ENCODE measurements at regions not wholly inside any gene's neighbourhood (a gene's known extent, or its start where the extent isn't known, plus 50 kb on each side); places are given as distances from the start of the nearest gene placed in this dataset.

DNA sequence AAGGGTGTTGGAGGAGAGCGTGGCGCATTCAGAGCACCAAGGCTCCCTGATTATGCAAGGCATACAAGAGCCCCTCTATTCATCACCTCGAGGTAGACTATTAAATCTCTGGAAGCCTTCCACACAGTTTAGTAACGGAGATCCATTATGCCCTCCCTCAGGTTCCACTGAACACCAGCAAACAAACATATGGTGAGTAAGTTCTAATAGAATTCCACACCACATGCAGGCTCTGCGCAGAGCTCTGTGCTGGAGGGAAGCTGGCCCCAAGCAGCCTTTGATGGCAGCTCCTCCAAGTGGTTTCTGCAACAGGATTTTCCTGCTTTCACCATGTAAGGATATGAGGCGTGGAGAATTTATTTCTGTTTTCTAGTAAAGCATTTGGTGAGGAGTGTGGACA, 238.6 kb downstream of the C1D start:
- Histone ChIP-seq H3K79me2 (ENCODE audit: insufficient read depth, low read length) (no peaks in the 10 kb centered on the region), H3K27ac (ENCODE audit: extremely low read length, insufficient read depth, low read length) (no peak overlapping the region), H3K9ac (ENCODE audit: insufficient read depth, low read depth, low read length) (no peak overlapping the region), H4K20me1 (ENCODE audit: insufficient read depth, low read length) (no peaks in the 10 kb centered on the region), H3K9me3 (ENCODE audit: low read length) (no peaks in the 10 kb centered on the region), H3K27me3 (ENCODE audit: control insufficient read depth in 1 of 2, insufficient read depth in 2 of 2, low read length in 2 of 2) (no peaks in the 10 kb centered on the region), H3K4me2 (ENCODE audit: low read depth, low read length) (no peak overlapping the region), H3K4me1 (ENCODE audit: insufficient read depth, low read length) (no peaks in the 10 kb centered on the region), H3K36me3 (replicated peaks in 1 of 2; ENCODE audit: control insufficient read depth in 1 of 2, insufficient read depth in 2 of 2, low read length in 2 of 2) (no peaks in the 10 kb centered on the region), H2AFZ (ENCODE audit: low read length) (no peak overlapping the region), H3K4me3 (replicated peaks in 1 of 3; ENCODE audit: insufficient read depth in 1 of 3, low read depth in 2 of 3, low read length in 3 of 3) (no peak overlapping the region)
- no peak for TF ChIP-seq SMC3 (IDR thresholded peaks at IDR 0.05; ENCODE audit: low read length)
- no peak for TF ChIP-seq ZNF264 (CRISPR knock-in tag; IDR thresholded peaks at IDR 0.05)
- no peak for TF ChIP-seq SOX6 (IDR thresholded peaks at IDR 0.05)
- no peak for TF ChIP-seq SOX6 (CRISPR knock-in tag; IDR thresholded peaks at IDR 0.05)
- no peak for TF ChIP-seq SIN3B (IDR thresholded peaks at IDR 0.05; ENCODE audit: low read length)
- no peak for TF ChIP-seq HHEX (CRISPR knock-in tag; IDR thresholded peaks at IDR 0.05)
- TF ChIP-seq ZNF317 (CRISPR knock-in tag; IDR thresholded peaks at IDR 0.05) = no peak
- WGBS (ENCODE audit: low lambda C conversion rate) = 46% methylated on average over 6 of the region's 6 CpGs
- in situ Hi-C loops (cut with HindIII; ENCODE audit: extremely low pct_ligation_motif_present, low pct_unique_long_range_greater_than_20kb) = no loop called here
- intact Hi-C loops (cut with micrococcal nuclease; ENCODE audit: unreplicated experiment) = no loop called here
- FAIRE-seq (no peak), DNase-seq (ENCODE audit: low spot score) (no peak), ATAC-seq (no peak)
- BruUV-seq (replicated peaks) = no TSS peak
- ChIA-PET CTCF (ENCODE audit: low intra/inter-chr PET ratio, low total read pairs) (no interaction called here), POLR2A (no interaction called here)

DNA sequence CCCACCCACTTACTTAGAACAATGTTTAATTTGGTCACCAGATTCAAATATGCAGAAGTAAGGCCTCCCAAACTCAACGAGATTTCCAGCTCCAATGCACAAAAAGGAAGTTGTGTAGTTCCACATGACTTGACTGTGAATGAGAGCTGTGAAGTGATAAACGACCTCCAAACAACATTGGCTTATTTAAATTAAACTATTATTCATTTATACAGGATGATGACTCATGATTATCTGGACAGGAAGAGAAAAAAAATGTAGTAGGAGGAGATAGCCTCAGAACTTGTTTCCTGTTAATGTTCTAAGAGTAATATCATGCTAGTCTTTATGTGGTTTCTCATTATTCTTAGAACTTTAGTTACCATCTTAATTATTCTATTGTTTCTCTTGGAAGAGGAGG, 237.3 kb downstream of the C1D start:
- Histone ChIP-seq H3K4me2 (ENCODE audit: low read depth, low read length) (no peak overlapping the region), H3K27me3 (ENCODE audit: control insufficient read depth in 1 of 2, insufficient read depth in 2 of 2, low read length in 2 of 2) (no peaks in the 10 kb centered on the region), H3K9ac (ENCODE audit: insufficient read depth, low read depth, low read length) (no peak overlapping the region), H3K36me3 (replicated peaks in 1 of 2; ENCODE audit: control insufficient read depth in 1 of 2, insufficient read depth in 2 of 2, low read length in 2 of 2) (no peaks in the 10 kb centered on the region), H3K4me3 (replicated peaks in 1 of 3; ENCODE audit: insufficient read depth in 1 of 3, low read depth in 2 of 3, low read length in 3 of 3) (no peak overlapping the region), H3K4me1 (ENCODE audit: insufficient read depth, low read length) (no peaks in the 10 kb centered on the region), H3K9me3 (ENCODE audit: low read length) (no peaks in the 10 kb centered on the region), H2AFZ (ENCODE audit: low read length) (no peak overlapping the region), H3K79me2 (ENCODE audit: insufficient read depth, low read length) (no peaks in the 10 kb centered on the region), H4K20me1 (ENCODE audit: insufficient read depth, low read length) (no peaks in the 10 kb centered on the region), H3K27ac (ENCODE audit: extremely low read length, insufficient read depth, low read length) (no peak overlapping the region)
- peak in 1 of 2 experiments; percentile 25; a peak in 1 of 4 replicates for TF ChIP-seq MAFK (conservative IDR thresholded peaks at IDR 0.05 in 1 of 2, IDR thresholded peaks at IDR 0.05 in 1 of 2; ENCODE audit: low read length in 2 of 2)
- TF ChIP-seq, protein P1, sequence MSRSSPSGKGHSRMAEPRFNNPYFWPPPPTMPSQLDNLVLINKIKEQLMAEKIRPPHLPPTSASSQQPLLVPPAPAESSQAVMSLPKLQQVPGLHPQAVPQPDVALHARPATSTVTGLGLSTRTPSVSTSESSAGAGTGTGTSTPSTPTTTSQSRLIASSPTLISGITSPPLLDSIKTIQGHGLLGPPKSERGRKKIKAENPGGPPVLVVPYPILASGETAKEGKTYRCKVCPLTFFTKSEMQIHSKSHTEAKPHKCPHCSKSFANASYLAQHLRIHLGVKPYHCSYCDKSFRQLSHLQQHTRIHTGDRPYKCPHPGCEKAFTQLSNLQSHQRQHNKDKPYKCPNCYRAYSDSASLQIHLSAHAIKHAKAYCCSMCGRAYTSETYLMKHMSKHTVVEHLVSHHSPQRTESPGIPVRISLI (CRISPR knock-in tag; IDR thresholded peaks at IDR 0.05; ENCODE audit: borderline replicate concordance) = no peak
- TF ChIP-seq ZNF761 (CRISPR knock-in tag; conservative IDR thresholded peaks at IDR 0.05) = no peak
- in situ Hi-C loops (cut with HindIII; ENCODE audit: extremely low pct_ligation_motif_present, low pct_unique_long_range_greater_than_20kb) (loop anchor here (25.0 kb wide), 1 partner anchor 1238 kb away; no protein-coding TSS in a partner anchor), intact Hi-C loops (cut with micrococcal nuclease; ENCODE audit: unreplicated experiment) (no loop called here)
- ChIA-PET POLR2A (no interaction called here), CTCF (ENCODE audit: low intra/inter-chr PET ratio, low total read pairs) (no interaction called here)
- 0% methylated on average over 2 of the region's 2 CpGs for WGBS (ENCODE audit: low lambda C conversion rate)
- ATAC-seq = no peak
- no peak for DNase-seq (ENCODE audit: low spot score)
- no peak for FAIRE-seq
- BruUV-seq (replicated peaks) = no TSS peak
